ENCODE measurements at regions not wholly inside any gene's neighbourhood (a gene's known extent, or its start where the extent isn't known, plus 50 kb on each side); places are given as distances from the start of the nearest gene placed in this dataset.
A peak's percentile ranks its signal among the peaks of the same experiment; 100 is the strongest.

DNA sequence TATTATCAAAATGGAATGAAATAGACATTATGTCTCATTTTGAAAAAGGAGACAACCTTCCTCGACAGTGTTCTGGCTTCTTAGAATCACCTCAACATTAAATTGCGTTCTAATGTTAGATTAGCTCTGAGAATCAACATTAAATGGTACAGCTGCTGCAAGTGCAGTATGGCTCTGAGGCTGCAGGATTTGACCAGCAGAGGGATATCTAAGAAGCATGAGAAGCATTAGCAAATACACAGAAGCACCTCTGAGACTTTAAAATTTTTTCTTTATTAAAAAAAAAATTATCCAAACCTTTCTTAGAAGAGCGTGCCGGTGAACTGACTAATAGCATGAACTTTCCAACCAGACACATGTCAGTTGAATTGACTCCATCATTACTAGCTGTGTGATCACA is 253.4 kb upstream of the LRIG3 start:
- in situ Hi-C loops (cut with HindIII; ENCODE audit: low sequenced_read_pairs) = no loop called here

DNA sequence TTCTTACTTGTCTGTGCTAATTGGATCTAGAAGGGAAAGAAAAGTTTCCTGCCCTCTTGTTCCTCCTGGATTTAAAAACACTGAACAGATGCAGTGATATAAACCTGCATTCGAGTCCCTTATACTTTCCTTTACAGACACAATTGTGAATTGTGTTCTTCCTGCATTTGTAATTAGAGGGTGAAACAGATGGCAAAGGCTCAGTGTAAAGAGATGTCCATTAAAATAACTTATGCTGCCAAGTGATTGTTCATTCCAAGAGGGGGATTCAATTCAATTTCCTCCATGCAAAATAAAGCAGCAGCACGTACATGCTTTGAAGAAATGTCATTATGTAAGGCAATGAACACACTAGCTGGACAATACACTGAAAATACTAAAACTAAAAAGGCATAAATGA is 248.3 kb upstream of the LRIG3 start:
- in situ Hi-C loops (cut with HindIII; ENCODE audit: low sequenced_read_pairs) = no loop called here

More for the DNA sequence above, 253.4 kb upstream of the LRIG3 start:
- DNase-seq (ENCODE audit: low spot score) = no peak

DNA sequence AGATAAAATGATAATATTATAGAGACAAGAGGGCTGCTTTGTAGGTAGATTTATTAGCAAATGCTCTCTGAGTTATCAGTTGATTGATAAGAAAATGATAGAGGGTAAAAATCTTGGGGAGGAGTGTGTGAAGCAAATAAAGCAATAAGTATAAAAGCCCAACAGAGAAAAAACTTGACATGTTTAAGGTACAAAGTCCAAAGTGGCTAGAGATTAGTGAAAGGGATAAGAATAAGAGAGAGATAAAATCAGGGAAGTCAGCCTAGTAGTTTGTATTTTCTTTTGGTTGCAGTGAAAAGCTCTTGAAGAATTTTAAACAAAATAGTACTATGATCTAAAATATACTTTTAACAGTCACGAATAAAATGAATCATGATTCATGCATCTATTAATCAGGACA is 246.2 kb upstream of the LRIG3 start:
- DNase-seq (ENCODE audit: low spot score) = no peak
- in situ Hi-C loops (cut with HindIII; ENCODE audit: low sequenced_read_pairs) = no loop called here

More for the DNA sequence above, 248.3 kb upstream of the LRIG3 start:
- no peak for DNase-seq (ENCODE audit: low spot score)

DNA sequence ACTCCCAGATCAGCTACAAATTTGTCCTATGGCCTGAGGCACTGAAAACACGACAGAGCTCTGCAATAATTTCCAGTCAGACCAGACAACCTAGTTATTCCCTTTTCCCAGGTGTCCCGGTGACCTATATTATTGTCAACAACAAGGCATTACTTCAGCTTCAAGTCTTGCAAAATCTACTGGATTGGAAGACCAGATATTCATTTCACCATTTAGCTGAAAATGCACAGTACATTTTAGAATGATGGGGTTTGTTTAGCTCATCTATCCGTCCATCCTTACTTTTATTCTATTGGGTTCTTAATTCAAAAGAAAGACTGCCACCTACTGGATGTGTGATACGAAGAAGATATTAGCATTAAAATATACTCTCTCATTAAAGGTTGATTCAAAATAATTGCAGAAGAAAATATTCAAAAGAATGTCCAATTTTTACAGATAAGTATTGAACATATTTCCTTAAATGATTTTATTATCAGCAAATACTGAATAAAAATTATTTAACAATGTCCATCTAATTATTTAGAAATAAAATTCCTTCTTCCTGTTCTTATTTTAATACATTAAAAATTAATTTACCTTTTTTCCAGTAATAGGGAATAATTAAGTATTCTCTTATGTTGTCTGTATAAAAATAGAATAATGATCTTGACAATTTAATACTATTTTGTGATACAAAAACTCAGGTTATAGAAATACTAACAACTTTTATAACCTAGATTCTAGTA is 244.9 kb upstream of the LRIG3 start:
- in situ Hi-C loops (cut with HindIII; ENCODE audit: low sequenced_read_pairs) = no loop called here

DNA sequence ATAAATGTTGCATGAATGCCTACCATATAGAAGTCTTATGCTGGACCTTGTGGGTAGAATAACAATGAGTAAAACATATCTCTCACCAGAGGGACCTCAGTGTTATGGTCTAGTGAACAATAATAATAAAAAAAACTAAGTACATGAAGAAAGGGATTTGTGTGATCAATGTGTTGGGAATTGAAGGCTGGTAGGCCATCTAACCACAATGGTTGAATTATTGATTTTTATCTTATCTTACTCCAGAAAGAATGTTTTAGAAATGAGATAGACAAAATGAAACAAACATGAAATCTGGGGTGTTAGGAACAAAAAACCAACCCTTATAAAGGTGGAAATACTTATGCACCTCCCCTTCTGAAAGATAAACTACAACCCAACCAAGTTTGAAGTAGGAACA is 243.9 kb upstream of the LRIG3 start:
- no peak for DNase-seq (ENCODE audit: low spot score)
- in situ Hi-C loops (cut with HindIII; ENCODE audit: low sequenced_read_pairs) = no loop called here

More for the DNA sequence above, 244.9 kb upstream of the LRIG3 start:
- DNase-seq (ENCODE audit: low spot score) = peak; percentile 16

DNA sequence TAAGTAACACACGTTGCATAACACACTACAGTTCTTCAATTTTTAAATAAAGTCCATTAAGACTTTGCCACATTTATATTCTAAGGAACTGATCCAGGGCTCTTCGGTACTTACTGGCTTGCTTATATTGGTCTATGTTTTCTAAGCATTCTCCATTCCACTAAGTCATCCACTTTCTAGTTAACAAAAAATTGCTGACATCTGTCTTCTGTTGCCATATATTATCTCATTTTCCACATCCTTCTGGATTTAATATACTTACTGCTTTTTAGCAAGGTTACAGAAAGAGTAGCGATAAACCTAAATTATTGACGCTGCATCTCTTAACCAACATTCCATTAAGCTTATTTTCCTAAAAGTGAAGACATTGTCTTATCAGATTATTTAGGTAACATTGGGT is 238.4 kb upstream of the LRIG3 start:
- in situ Hi-C loops (cut with HindIII; ENCODE audit: low sequenced_read_pairs) = no loop called here
- DNase-seq (ENCODE audit: low spot score) = no peak

DNA sequence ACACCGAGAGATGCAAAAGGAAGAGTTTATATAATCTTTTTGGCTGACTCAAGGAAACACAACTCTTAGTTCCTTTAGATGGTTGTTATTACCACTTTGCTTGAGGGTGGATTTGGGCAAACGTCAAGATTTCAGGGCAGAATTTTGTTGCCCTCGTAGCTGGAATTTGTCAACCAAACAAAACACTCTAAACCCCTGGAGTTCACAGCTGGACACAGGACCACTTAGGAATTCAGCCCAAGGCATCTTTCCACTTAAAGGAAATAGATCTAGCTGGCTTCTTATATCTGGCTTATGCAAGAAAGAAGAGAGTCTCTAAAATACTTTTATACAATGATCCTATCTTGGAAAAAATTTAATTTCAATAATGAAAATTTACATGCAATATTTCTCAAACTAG is 237.8 kb upstream of the LRIG3 start:
- in situ Hi-C loops (cut with HindIII; ENCODE audit: low sequenced_read_pairs) = no loop called here
- no peak for DNase-seq (ENCODE audit: low spot score)

DNA sequence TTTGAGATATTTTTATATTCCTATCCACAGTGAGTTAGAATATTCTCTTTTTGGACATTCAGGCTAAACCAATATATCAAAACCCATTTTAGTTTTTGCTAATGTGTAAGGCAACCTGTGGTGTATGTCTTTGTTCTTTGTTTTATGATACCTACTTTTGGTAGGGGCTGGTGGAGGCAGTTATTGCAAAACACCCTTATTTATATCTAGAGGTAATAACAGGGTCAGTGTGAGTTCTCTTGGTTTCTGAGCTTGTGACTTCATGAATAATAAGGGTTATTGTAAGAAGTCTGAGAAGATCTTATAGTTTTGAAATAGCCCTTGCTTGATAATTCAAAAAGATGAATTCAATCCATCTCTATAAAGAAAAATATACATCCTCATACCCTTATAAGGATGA is 235.1 kb upstream of the LRIG3 start:
- no peak for DNase-seq (ENCODE audit: low spot score)
- in situ Hi-C loops (cut with HindIII; ENCODE audit: low sequenced_read_pairs) = no loop called here

DNA sequence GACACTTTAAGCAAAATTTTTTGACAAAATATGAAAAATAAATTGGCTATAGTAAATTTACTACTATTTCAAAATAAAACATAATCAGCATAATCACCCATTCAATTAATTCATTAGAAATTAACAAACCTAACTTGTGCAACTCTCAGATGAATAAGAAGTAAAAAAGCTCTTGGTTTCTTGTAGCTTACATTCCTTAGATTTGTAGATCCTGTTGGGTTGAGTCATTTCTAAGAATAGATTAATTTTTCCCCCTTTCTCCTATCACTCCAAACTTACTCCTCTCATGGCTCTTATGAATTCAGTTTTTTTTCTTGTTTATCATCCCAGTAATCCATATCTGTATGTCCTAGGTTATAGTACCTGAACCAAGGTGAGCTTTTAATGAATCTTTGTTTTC is 230.9 kb upstream of the LRIG3 start:
- in situ Hi-C loops (cut with HindIII; ENCODE audit: low sequenced_read_pairs) = no loop called here
- DNase-seq (ENCODE audit: low spot score) = no peak

DNA sequence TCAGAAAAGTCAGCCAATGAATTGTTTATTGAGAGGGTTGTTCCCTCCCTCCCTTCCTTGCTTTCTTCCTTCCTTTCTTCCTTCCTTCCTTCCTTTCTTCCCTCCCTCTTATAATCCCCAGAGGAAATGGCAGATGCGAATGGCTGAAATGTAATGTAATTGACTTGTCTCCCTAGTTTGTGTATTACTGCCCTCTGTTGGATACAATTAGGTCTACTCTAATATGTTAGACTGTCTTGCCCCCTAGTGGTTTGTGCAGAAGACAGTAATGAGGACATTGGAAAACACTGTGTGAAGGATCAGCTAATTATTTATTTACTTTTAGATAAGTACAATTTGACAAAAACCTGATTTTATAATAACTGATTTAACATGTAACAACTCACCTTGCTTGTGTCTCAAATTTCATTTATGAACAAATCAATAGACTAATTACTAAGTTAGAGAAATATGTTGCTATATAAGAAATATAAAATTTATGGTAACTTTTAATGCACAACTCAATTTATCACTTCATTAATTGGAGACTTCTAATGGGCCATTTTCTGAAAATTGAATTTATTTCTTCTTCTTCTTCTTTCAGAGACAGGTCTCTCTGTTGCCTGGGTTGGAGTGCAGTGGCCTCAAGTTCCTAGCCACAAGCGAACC is 229.8 kb upstream of the LRIG3 start:
- in situ Hi-C loops (cut with HindIII; ENCODE audit: low sequenced_read_pairs) = no loop called here
- peak; percentile 56 for DNase-seq (ENCODE audit: low spot score)

DNA sequence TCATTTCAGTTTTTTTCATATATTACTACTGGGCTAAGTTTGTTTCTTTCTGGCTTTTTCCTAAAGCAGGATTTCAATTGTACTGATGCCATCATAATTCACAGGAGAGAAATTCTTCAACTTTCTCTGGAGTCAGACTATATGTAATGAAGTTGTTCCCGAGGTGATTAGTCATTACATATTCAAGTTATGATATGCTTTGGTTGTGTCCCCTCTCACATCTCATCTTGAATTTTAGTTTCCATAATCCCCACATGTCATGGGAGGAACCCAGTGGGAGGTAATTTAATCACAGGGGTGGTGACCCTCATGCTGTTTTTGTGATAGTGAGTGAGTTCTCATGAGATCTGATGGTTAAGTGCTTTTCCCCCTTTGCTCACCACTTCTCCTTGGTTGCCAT is 227.5 kb upstream of the LRIG3 start:
- in situ Hi-C loops (cut with HindIII; ENCODE audit: low sequenced_read_pairs) = no loop called here
- DNase-seq (ENCODE audit: low spot score) = no peak

DNA sequence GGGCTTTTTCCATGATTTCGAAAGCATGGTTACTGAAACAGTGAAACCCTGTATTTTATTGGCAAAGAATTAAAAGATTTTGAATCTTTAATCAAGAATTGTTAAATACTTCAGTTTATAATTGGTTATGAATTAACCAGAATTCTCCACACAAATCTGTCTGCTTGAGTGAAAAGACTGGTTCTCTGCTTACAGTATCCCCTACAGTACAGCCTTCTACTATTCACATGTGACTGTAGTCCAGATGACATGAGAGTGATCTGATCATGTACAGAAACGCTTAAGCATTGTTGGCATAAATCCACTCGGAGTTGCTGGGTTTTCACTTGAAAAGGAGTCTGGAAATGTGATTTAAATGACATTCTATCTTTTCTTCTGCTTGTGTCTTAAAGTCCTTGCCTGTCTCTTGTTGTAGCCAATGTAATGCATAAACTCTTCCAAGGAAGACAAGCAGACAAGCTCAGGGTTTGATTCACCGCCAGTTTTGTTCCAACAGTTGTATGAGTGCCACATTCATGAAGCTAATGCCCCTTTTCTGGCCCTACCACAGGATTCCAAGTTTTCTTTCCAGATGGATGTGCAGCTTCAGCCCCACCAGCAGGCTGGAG is 222.0 kb upstream of the LRIG3 start:
- in situ Hi-C loops (cut with HindIII; ENCODE audit: low sequenced_read_pairs) = no loop called here
- no peak for DNase-seq (ENCODE audit: low spot score)

DNA sequence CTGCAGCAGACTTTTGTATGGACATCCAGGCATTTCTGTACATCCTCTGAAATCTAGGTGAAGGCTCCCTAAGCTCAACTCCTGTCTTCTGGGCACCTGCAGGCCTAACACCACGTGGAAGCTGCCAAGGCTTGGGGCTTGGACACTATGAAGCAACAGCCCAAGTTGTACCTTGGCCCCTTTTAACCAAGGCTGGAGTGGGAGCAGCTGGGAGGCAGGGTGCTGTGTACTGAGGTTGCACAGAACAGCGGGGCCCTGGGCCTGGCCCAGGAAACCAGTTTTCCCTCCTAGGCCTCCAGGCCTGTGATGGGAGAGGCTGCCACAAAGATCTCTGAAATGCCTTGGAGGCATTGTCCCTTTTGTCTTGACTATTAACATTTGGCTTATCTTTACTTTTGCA is 214.4 kb upstream of the LRIG3 start:
- DNase-seq (ENCODE audit: low spot score) = no peak
- in situ Hi-C loops (cut with HindIII; ENCODE audit: low sequenced_read_pairs) = no loop called here

DNA sequence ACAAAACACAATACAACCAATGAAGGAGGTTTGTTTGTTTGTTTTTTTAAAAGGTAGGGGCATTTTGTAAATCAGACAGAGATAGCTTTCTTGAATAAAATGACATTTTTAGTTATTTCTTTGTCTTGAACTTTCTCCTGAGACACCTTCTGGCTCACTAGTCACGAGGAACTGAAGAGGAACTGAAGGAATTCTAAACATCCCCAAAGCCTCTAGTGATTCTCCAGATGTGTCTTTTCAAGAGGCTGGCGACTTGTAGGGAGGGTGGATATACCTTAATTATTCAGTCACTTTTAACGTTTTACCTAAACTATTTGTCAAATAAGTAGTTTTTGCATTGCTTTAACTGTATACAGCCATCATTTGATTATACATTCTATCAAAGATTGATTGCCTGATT is 211.2 kb upstream of the LRIG3 start:
- no peak for DNase-seq (ENCODE audit: low spot score)
- in situ Hi-C loops (cut with HindIII; ENCODE audit: low sequenced_read_pairs) = no loop called here

DNA sequence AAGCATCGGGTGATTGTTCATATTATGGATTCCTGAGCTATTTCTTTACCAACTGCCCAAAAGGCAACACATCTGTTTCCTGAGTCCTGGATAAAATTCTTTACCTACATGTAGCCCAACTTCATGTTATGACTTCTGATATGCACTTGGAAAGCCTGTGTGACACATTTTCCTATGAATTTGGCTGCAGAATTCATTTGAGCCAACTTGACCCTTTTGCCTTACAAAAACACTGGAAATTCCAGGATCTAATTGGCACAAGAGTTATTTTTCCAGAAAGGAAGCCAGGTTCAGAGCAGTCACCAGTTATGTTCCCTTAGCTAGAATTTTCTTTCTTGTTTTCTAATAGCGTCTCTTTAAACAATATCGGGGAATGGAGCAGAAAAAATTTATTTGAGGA is 202.5 kb upstream of the LRIG3 start:
- in situ Hi-C loops (cut with HindIII; ENCODE audit: low sequenced_read_pairs) = no loop called here
- no peak for DNase-seq (ENCODE audit: low spot score)

DNA sequence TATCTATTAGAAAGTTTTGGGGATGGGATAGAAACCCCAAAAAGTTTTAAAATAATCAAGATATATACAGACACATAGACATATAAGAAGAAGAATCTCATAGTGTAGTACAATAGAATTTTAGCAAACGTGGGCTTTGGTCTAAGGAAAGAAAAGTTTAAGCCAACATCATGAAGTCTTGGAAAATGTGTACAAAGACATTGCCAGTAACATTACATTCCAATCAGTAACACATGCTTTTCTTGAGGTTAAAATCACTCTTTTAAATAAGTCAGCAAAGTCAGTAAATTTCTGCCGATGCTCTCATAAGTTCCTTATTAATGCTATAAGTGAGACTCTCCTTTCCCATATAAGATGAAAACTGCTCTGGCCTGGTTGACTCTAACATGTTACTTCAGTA is 201.1 kb upstream of the LRIG3 start:
- in situ Hi-C loops (cut with HindIII; ENCODE audit: low sequenced_read_pairs) = no loop called here
- no peak for DNase-seq (ENCODE audit: low spot score)

DNA sequence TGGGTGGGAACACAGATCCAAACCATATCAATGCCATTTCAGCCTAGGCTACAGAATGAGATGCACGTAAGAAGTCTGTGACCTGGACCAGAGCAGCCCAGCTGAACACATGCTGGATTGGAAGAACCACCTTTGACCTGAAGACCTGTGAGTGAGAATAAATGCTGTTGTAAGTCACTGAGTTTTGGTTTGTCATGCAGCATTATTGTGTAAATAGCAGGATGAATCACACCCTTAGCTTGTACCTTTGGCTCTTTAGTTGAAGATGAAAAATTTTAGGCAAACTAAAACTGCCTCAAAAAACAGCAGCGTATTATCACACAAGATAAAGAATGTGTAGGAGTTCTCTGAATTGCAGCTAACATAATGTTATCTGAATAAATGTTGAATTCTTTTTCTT is 199.4 kb upstream of the LRIG3 start:
- in situ Hi-C loops (cut with HindIII; ENCODE audit: low sequenced_read_pairs) = no loop called here
- no peak for DNase-seq (ENCODE audit: low spot score)

DNA sequence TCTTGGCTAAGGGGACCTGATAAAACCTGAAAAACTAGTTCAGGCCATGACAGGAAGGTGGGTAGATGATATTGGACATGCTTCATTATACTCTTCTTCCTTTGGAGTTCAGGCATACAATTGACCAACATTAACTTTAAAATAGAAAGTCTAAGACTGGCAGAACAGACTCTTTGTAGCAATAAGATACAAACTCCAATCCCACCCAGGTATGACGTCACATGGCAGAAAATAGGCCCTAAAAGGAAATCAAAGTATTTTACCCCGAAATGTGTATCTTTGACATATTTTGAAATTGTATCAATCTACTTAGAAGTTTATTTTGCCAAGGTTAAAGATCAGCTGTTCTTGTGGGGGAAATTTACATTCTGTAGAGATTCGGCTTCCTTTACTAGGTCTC is 198.1 kb upstream of the LRIG3 start:
- in situ Hi-C loops (cut with HindIII; ENCODE audit: low sequenced_read_pairs) = no loop called here

DNA sequence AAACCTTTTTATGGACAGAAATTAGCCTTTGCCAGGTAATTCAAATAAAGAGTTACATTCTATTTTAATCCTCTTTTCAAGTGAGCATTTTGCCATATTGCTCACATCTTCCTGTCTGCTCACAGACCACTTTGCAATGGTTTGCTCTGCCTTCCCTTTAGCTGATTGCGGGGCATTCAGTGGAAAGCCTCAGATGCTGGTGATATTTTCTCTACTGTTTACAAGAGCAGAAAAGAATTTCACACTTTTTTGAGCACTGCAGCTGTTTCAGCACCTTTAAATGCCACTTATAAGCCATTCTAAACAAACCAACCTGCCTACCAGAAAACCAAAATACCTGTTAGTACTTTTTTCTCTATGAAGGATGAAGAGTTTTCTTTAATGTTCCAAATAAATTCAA is 195.7 kb upstream of the LRIG3 start:
- no peak for DNase-seq (ENCODE audit: low spot score)
- in situ Hi-C loops (cut with HindIII; ENCODE audit: low sequenced_read_pairs) = no loop called here

More for the DNA sequence above, 198.1 kb upstream of the LRIG3 start:
- no peak for DNase-seq (ENCODE audit: low spot score)

DNA sequence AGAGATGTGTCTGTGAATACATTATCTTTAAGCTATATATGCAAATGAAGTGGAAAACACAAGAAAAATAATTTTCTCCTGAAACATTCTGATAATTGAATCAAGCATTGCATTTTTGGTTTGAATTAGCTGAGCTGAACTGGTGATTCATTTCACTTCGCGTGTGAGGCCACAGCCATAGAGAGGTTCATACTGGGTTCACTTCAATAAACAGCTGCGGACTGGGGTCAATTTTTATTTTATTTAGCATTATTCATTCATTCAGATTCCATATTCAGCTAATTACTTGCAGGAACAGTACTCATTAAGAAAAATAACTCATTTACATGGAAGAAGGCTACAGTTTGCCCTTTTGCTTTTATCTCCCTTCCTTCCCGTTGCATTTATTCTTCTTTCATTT is 195.2 kb upstream of the LRIG3 start:
- in situ Hi-C loops (cut with HindIII; ENCODE audit: low sequenced_read_pairs) = no loop called here
- DNase-seq (ENCODE audit: low spot score) = no peak

Data from G401 (cell line).